Gastroesophageal sphincter (tissue), 3 donors: ENCODE measurements at regions not wholly inside any gene's neighbourhood (a gene's known extent, or its start where the extent isn't known, plus 50 kb on each side); places are given as distances from the start of the nearest gene placed in this dataset.

ENCODE experiments used
- POLR2A ChIP-seq, 2 donors: fragments of 450-650 bp; IDR thresholded peaks; one replicate each; pipeline ENCODE4 v1.6.1; 2017; ENCODE audit warnings: antibody characterized with exemption in 2 of 2, mild to moderate bottlenecking in 2 of 2, moderate library complexity in 1 of 2
- POLR2AphosphoS5 ChIP-seq: sonication (generic); formaldehyde crosslinking; IDR thresholded peaks from one replicate; pipeline ENCODE4 v1.6.1; 2017; ENCODE audit warnings: antibody characterized with exemption
- TF ChIP-seq, protein P1 (sequence below), 4 experiments: fragments of 200-600 bp in 2 of 4; fragments of 450-650 bp in 2 of 4; sonication (generic) in 1 of 4; IDR thresholded peaks; one replicate each; pipeline ENCODE4 v1.5.1; 2017 to 2019; ENCODE audit warnings: antibody characterized with exemption in 4 of 4, mild to moderate bottlenecking in 2 of 4, moderate library complexity in 2 of 4

DNA sequence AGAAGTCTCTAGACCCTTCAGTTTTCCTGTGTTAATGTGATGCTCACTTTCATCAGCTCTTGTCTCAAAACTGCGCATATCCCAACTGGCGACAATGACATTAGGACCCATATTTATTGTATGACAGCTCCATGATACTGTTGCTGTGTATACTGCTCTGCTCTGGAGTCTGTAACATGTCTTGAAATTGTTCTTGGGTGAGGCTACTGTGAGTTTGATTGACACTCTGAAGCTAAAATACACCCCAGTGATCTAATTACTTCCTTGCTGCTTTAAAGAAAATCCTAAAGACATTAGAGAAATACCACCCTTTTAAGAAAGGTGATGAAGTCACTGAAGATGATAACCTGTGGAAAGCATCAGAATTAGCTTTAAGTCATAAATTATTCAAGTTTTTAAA lies 1046.2 kb downstream of the KCNT2 start:
- TF ChIP-seq POLR2A (IDR thresholded peaks at IDR 0.05), result no peak
- TF ChIP-seq, protein P1, sequence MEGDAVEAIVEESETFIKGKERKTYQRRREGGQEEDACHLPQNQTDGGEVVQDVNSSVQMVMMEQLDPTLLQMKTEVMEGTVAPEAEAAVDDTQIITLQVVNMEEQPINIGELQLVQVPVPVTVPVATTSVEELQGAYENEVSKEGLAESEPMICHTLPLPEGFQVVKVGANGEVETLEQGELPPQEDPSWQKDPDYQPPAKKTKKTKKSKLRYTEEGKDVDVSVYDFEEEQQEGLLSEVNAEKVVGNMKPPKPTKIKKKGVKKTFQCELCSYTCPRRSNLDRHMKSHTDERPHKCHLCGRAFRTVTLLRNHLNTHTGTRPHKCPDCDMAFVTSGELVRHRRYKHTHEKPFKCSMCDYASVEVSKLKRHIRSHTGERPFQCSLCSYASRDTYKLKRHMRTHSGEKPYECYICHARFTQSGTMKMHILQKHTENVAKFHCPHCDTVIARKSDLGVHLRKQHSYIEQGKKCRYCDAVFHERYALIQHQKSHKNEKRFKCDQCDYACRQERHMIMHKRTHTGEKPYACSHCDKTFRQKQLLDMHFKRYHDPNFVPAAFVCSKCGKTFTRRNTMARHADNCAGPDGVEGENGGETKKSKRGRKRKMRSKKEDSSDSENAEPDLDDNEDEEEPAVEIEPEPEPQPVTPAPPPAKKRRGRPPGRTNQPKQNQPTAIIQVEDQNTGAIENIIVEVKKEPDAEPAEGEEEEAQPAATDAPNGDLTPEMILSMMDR (IDR thresholded peaks at IDR 0.05), result no peak
- TF ChIP-seq POLR2AphosphoS5, result no peak
